ENCODE measurements at regions not wholly inside any gene's neighbourhood (a gene's known extent, or its start where the extent isn't known, plus 50 kb on each side); places are given as distances from the start of the nearest gene placed in this dataset.
A peak's percentile ranks its signal among the peaks of the same experiment; 100 is the strongest.

DNA sequence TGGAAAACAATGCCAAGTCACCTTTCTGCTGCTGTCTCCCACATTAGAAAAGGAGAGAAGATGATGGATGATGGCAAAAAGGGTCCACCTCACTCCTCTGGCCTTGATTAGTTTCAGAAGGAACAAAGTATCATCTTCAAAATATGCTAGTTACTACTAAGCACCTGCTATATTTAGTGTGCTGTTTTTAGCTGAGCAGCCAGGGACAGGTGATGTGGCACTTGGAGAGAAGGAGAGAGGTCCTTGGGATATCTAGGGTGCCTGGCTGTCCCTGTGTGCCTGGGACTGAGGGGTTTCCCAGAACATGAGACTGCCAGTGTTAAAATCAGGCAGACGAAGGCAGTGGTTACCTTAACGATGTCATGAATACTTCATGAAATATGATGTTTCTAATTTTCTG lies 235.5 kb upstream of the NT5C1B start:
- no peak for DNase-seq
- Mint-ChIP-seq H3K4me1 (ENCODE audit: low read depth, unreplicated experiment) (peaks cover 34% of the 10 kb centered on the region), H3K36me3 (ENCODE audit: insufficient read depth, unreplicated experiment) (no peaks in the 10 kb centered on the region), H3K27ac (ENCODE audit: unreplicated experiment) (no peak overlapping the region), H3K27me3 (ENCODE audit: unreplicated experiment) (no peaks in the 10 kb centered on the region), H3K4me3 (ENCODE audit: low read depth, unreplicated experiment) (no peak overlapping the region), H3K9me3 (ENCODE audit: low read depth, unreplicated experiment) (no peaks in the 10 kb centered on the region)
- CTCF ChIA-PET, result interaction anchor here (1.4 kb wide), 1 partner anchor 9 kb away, joined by 3 read pairs; no protein-coding TSS in a partner anchor
- TF ChIP-seq, protein P1, sequence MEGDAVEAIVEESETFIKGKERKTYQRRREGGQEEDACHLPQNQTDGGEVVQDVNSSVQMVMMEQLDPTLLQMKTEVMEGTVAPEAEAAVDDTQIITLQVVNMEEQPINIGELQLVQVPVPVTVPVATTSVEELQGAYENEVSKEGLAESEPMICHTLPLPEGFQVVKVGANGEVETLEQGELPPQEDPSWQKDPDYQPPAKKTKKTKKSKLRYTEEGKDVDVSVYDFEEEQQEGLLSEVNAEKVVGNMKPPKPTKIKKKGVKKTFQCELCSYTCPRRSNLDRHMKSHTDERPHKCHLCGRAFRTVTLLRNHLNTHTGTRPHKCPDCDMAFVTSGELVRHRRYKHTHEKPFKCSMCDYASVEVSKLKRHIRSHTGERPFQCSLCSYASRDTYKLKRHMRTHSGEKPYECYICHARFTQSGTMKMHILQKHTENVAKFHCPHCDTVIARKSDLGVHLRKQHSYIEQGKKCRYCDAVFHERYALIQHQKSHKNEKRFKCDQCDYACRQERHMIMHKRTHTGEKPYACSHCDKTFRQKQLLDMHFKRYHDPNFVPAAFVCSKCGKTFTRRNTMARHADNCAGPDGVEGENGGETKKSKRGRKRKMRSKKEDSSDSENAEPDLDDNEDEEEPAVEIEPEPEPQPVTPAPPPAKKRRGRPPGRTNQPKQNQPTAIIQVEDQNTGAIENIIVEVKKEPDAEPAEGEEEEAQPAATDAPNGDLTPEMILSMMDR (IDR thresholded peaks at IDR 0.05; ENCODE audit: unreplicated experiment), result no peak
- intact Hi-C loops (cut with micrococcal nuclease; ENCODE audit: unreplicated experiment), result loop anchor here (1.0 to 10.0 kb wide), 2 partner anchors 75 to 300 kb away; no protein-coding TSS in a partner anchor
- BruUV-seq (replicated peaks), result no TSS peak

DNA sequence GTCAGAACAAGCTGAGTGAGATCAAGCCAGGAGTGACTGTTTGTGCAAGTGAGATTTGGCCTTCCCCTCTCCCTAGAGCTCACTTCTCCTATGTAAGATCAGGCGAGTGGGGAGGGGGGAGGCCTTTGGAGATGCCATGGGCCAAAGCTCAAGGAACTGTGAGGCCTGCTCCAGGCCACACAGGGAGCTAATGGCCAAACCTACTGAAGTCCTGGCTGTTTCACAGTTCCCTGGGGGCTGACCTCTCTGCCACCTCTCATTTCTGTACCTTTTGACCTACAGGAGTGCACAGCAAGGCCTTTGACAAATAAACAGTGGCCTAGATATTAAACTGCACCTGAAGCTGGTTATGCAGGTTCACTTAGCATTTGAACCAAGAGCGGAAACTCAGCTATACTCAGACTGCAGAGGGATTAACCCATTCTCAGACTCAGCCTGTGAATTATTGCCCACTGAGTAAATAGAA lies 235.0 kb upstream of the NT5C1B start:
- Mint-ChIP-seq H3K27me3 (ENCODE audit: unreplicated experiment) (no peaks in the 10 kb centered on the region), H3K27ac (ENCODE audit: unreplicated experiment) (no peak overlapping the region), H3K9me3 (ENCODE audit: low read depth, unreplicated experiment) (no peaks in the 10 kb centered on the region), H3K4me1 (ENCODE audit: low read depth, unreplicated experiment) (peaks cover 28% of the 10 kb centered on the region), H3K36me3 (ENCODE audit: insufficient read depth, unreplicated experiment) (no peaks in the 10 kb centered on the region), H3K4me3 (ENCODE audit: low read depth, unreplicated experiment) (no peak overlapping the region)
- intact Hi-C loops (cut with micrococcal nuclease; ENCODE audit: unreplicated experiment), result loop anchor here (1.0 to 10.0 kb wide), 2 partner anchors 74 to 300 kb away; no protein-coding TSS in a partner anchor
- TF ChIP-seq, protein P1 (IDR thresholded peaks at IDR 0.05; ENCODE audit: unreplicated experiment), result no peak
- DNase-seq, result peak; percentile 12
- no TSS peak for BruUV-seq (replicated peaks)
- CTCF ChIA-PET, result interaction anchor here (0.6 to 1.4 kb wide), 2 partner anchors 9 to 832 kb away, joined by 3 to 6 read pairs; no protein-coding TSS in a partner anchor

DNA sequence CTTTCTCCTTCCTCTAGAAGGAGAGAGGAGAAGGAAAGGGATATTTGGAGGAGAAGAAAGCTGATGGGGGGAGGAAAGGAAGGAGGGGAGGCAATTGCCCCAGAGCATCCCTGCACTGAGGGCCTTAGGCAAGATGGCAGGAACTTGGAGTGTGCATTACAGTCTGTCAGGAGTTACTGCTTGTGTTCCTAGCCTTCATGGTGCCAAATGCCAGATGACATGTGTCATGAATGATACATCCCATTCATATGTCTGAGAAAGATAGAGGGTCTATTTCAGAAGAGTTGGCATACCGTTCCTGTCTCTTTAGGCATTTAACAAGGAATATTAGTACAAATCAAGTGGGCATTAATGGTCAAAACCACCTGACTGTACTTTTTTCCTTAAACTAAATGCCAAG lies 232.1 kb upstream of the NT5C1B start:
- no peak overlapping the region for H3K27ac Mint-ChIP-seq (ENCODE audit: unreplicated experiment)
- H3K36me3 Mint-ChIP-seq (ENCODE audit: insufficient read depth, unreplicated experiment), result no peaks in the 10 kb centered on the region
- H3K9me3 Mint-ChIP-seq (ENCODE audit: low read depth, unreplicated experiment), result no peaks in the 10 kb centered on the region
- no TSS peak for BruUV-seq (replicated peaks)
- CTCF ChIA-PET, result no interaction called here
- no peak overlapping the region for H3K4me3 Mint-ChIP-seq (ENCODE audit: low read depth, unreplicated experiment)
- TF ChIP-seq, protein P1 (IDR thresholded peaks at IDR 0.05; ENCODE audit: unreplicated experiment), result no peak
- intact Hi-C loops (cut with micrococcal nuclease; ENCODE audit: unreplicated experiment), result loop anchor here (10.0 kb wide), 1 partner anchor 297 kb away; no protein-coding TSS in a partner anchor
- H3K4me1 Mint-ChIP-seq (ENCODE audit: low read depth, unreplicated experiment), result peaks cover 23% of the 10 kb centered on the region
- no peak for DNase-seq
- no peaks in the 10 kb centered on the region for H3K27me3 Mint-ChIP-seq (ENCODE audit: unreplicated experiment)

DNA sequence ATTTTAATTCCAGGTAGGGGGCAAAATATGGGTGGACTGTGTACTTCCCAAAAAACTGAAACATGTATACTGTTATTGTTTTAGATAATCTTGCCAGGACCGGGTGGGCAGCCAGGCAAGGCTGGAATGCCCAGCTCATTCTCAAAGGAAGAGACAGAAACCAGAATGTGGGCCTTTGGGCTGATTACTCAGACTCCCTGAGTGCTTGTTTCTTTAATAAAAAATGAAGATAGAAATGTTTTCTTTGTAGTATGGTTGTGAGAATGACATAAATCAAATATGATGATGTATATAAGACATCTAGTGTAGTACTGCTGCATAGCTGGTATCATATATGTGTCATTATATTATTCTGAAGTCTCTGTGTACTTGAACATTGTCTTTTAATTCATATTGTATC lies 231.6 kb upstream of the NT5C1B start:
- H3K4me3 Mint-ChIP-seq (ENCODE audit: low read depth, unreplicated experiment), result no peak overlapping the region
- H3K27me3 Mint-ChIP-seq (ENCODE audit: unreplicated experiment), result no peaks in the 10 kb centered on the region
- H3K4me1 Mint-ChIP-seq (ENCODE audit: low read depth, unreplicated experiment), result peaks cover 23% of the 10 kb centered on the region
- TF ChIP-seq, protein P1 (IDR thresholded peaks at IDR 0.05; ENCODE audit: unreplicated experiment), result no peak
- CTCF ChIA-PET, result no interaction called here
- no peak for DNase-seq
- no peaks in the 10 kb centered on the region for H3K36me3 Mint-ChIP-seq (ENCODE audit: insufficient read depth, unreplicated experiment)
- H3K27ac Mint-ChIP-seq (ENCODE audit: unreplicated experiment), result no peak overlapping the region
- intact Hi-C loops (cut with micrococcal nuclease; ENCODE audit: unreplicated experiment), result loop anchor here (10.0 kb wide), 1 partner anchor 296 kb away; no protein-coding TSS in a partner anchor
- no TSS peak for BruUV-seq (replicated peaks)
- no peaks in the 10 kb centered on the region for H3K9me3 Mint-ChIP-seq (ENCODE audit: low read depth, unreplicated experiment)

Data from Calu3 (cell line).